HEK293 (cell line): ENCODE measurements at regions not wholly inside any gene's neighbourhood (a gene's known extent, or its start where the extent isn't known, plus 50 kb on each side); places are given as distances from the start of the nearest gene placed in this dataset.
"Not testable (repeated sequence)": the region's sequence is repeated elsewhere in the genome, so short reads cannot be mapped to it uniquely, and the experiment has no call there.

Source experiments
- CTCF ChIA-PET: fragments of 350-600 bp; formaldehyde crosslinking; extraction: SDS; loops from one replicate; lab custom pipeline; 2021; ENCODE audit warnings: antibody characterized with exemption; lab: Yijun Ruan, JAX
- POLR2A ChIA-PET: fragments of 300-600 bp; formaldehyde crosslinking; extraction: SDS; loops from one replicate; lab custom pipeline; 2020; ENCODE audit warnings: antibody characterized with exemption, inconsistent platforms; lab: Yijun Ruan, JAX
- H3K27ac ChIP-seq: fragments of 200-500 bp; sonication (Bioruptor generic); 2 replicates; pipeline ENCODE4 v1.5.1; 2014; ENCODE audit warnings: low read depth, low read length, control low read depth, inconsistent platforms; ENCODE audit errors: extremely low read depth
- H3K36me3 ChIP-seq, 2 experiments: fragments of 200-500 bp in 1 of 2; sonication (Bioruptor generic) in 1 of 2; 1 replicate in 1 of 2; 2 replicates in 1 of 2; pipeline ENCODE4 v1.5.1; 2014 to 2017; ENCODE audit warnings: inconsistent platforms in 2 of 2, low read length in 2 of 2; ENCODE audit not compliant: control insufficient read depth in 2 of 2, insufficient read depth in 1 of 2
- H3K4me1 ChIP-seq: fragments of 200-500 bp; sonication (Bioruptor generic); 2 replicates; pipeline ENCODE4 v1.5.1; 2014; ENCODE audit warnings: mild to moderate bottlenecking, low read length, inconsistent platforms; ENCODE audit not compliant: control insufficient read depth, insufficient read depth
- H3K4me3 ChIP-seq: 2 replicates; pipeline ENCODE4 v1.5.1; 2011; ENCODE audit warnings: low read depth, mild to moderate bottlenecking, control low read depth, low read length, moderate library complexity
- H3K9me3 ChIP-seq: fragments of 200-500 bp; sonication (Bioruptor generic); 2 replicates; pipeline ENCODE4 v1.5.1; 2014; ENCODE audit warnings: low read depth, low read length, inconsistent platforms; ENCODE audit not compliant: control insufficient read depth, insufficient read depth

DNA sequence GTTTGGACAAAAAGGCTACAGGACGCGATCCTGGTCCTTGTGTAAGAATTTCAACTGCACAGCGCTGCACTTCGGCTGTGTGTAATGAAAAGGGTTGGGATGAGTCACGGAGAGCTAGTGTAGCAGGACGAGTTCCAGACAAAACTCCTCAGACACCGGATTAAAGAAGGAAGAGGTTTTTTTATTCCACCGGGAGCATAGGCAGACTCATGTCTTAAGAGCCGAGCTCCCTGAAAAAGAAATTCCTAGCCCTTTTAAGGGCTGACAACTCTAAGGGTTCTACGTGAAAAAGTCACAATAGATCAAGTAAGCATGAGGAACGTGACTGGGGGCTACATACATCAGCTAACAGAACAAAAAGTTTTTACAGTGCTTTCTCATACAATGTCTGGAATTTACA, 54.8 kb upstream of the FAM90A1 start:
- H3K4me1 ChIP-seq, H3K9me3 ChIP-seq, H3K27ac ChIP-seq, POLR2A ChIA-PET, H3K36me3 ChIP-seq, H3K4me3 ChIP-seq: not testable (repeated sequence)
- CTCF ChIA-PET: interaction anchor here (1.1 kb wide), 1 partner anchor 173 kb away, joined by 3 read pairs; no protein-coding TSS in a partner anchor

DNA sequence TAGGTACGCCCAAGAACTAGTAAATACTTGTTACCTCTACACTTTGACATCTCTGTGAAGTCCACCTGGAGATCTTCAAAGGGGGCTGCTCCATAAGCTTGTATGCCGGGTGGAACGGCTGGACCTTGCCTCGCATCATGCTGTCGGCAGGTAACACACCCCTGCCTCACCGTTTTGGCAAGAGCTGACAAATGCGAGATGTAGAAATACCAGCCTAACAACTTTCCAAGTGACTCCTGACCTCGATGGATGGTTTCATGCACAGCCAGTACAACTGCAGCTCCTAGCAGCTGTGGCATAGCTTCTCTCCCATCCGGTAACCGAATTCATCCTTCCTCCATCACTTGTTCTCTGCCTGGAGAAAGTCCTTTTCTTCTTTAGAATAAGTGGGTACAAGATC, 58.3 kb upstream of the FAM90A1 start:
- H3K4me3 ChIP-seq, H3K9me3 ChIP-seq, H3K36me3 ChIP-seq, H3K27ac ChIP-seq, POLR2A ChIA-PET, H3K4me1 ChIP-seq: not testable (repeated sequence)
- CTCF ChIA-PET: interaction anchor here (0.6 kb wide), 1 partner anchor 375 kb away, joined by 3 read pairs; no protein-coding TSS in a partner anchor

DNA sequence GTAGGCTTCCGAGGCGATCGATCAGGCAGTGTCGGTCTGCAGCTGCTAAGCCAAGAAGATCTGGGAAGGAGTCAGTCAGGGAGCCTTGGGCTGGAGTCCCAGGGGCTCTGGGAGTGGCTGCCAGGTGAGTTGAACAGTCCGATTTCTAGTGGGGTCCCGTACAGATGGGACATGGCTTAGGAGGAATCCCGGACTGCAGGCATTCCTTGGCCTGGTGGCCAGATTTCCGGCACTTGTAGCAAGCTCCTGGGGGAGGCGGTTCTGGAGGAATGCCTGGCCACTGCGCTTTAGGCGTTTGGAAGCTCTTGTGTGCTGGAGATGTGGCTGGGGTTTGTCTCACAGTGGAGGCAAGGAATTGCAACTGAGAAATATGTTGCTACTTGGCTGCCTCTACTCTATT, 64.3 kb upstream of the FAM90A1 start:
- H3K36me3 ChIP-seq, POLR2A ChIA-PET, H3K27ac ChIP-seq, H3K4me3 ChIP-seq, CTCF ChIA-PET, H3K4me1 ChIP-seq, H3K9me3 ChIP-seq: not testable (repeated sequence)

DNA sequence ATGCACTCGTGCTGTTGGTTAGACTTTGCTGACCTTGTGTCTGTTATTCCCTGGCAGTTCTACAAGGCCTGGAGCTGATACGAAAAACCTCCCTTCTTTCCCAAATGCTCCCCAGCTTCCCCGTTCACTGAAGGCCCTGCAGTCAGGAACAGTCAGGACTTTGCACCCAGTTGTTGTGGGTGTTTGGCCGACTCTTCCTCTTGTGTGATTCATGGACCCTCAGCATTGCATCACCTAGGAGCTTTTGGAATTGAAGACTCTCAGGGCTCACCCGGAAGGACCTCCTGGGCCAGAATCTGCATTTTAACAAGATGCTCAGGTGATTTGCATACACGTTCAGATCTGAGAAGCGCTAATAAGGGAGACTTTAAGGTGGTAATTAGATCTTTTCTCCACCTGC, 67.2 kb upstream of the FAM90A1 start:
- H3K4me3 ChIP-seq, H3K27ac ChIP-seq, H3K4me1 ChIP-seq, H3K9me3 ChIP-seq, POLR2A ChIA-PET, H3K36me3 ChIP-seq: not testable (repeated sequence)
- CTCF ChIA-PET: interaction anchor here (0.6 kb wide), 1 partner anchor 186 kb away, joined by 3 read pairs; no protein-coding TSS in a partner anchor

DNA sequence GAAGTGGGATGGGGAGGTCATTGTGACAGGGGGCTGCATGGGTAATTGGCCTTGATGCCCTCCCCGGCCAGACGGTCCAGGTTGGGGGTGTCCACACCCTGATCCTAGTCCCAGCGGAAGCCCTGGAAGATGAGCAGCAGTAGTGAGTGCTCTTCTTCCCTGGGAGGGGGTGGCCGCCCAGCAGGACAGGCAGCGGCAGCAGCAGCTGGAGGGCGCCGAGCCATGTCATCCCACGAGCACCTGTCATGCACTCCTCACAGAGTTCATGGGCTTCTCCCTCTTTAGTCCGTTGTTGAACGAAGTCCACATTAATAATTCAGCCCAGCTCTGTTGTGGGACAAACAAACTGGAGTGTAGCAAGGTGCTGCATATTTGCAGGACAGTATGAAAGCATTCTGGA, 81.2 kb upstream of the FAM90A1 start:
- H3K4me1 ChIP-seq, POLR2A ChIA-PET, CTCF ChIA-PET, H3K36me3 ChIP-seq, H3K9me3 ChIP-seq, H3K4me3 ChIP-seq, H3K27ac ChIP-seq: not testable (repeated sequence)

DNA sequence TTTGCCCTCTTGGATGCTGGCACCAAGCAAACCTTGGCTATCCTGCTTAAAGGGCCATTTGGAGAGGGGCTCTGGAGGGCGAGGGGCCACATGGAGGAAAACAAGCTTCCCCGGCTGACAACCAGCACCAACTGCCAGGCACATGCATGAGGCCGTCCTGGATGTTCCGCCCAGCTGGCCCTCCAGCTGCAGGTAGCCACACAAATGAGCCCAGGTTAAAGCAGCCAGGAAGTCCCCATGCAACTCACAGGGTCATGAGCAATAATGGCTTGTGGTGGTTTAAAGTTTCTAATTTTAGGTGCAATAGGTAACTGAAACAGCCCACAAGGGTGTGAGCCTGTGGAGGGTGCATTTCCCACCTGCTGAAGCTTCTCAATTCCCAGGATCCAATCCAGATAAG, 88.6 kb upstream of the FAM90A1 start:
- H3K4me1 ChIP-seq, H3K27ac ChIP-seq, H3K4me3 ChIP-seq, H3K9me3 ChIP-seq, CTCF ChIA-PET, POLR2A ChIA-PET, H3K36me3 ChIP-seq: not testable (repeated sequence)

DNA sequence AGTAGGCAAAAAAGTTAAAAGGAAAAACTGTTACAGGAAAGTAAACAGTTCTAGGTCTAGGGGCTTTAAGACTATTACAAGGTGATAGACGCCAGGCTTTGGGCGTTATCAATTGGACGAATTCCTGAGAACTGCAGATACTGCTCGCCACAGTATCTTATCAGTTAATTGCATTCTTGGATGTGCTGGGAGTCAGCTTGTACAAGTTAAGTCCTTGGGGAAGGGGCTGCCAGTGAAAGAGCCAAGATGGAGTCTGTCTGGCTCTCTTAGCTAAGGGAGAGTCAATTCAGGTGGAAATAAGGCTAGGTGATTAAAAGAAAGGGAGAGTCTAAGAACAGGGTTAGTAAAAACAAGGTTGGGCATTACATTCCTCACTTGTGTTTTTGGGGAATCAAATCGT, 90.3 kb upstream of the FAM90A1 start:
- H3K36me3 ChIP-seq, CTCF ChIA-PET, POLR2A ChIA-PET, H3K27ac ChIP-seq, H3K4me1 ChIP-seq, H3K4me3 ChIP-seq, H3K9me3 ChIP-seq: not testable (repeated sequence)

DNA sequence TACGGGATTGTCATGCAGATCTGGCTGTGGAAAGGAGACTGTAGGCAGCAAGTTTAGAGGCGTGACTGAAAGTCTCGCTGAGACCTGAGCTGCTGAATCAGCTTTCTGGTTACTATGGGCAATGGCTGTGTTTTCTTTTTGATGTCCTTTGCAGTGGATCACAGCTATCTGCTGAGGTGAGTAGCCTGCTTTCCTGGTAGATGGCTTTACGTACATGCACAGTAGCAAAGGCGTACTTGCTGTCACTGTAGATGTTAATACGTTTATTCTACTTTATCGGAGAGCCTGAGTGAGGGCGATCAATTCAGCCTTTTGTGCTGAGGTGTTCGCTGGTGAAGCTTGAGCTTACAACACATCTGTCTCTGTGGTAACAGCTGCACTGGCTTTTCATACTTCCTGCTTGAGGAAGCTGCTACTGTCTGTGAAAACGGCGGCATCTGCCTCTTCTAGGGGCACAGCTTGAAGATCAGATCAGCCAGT, 92.9 kb upstream of the FAM90A1 start:
- CTCF ChIA-PET, H3K4me3 ChIP-seq, H3K27ac ChIP-seq, POLR2A ChIA-PET, H3K4me1 ChIP-seq, H3K9me3 ChIP-seq, H3K36me3 ChIP-seq: not testable (repeated sequence)

DNA sequence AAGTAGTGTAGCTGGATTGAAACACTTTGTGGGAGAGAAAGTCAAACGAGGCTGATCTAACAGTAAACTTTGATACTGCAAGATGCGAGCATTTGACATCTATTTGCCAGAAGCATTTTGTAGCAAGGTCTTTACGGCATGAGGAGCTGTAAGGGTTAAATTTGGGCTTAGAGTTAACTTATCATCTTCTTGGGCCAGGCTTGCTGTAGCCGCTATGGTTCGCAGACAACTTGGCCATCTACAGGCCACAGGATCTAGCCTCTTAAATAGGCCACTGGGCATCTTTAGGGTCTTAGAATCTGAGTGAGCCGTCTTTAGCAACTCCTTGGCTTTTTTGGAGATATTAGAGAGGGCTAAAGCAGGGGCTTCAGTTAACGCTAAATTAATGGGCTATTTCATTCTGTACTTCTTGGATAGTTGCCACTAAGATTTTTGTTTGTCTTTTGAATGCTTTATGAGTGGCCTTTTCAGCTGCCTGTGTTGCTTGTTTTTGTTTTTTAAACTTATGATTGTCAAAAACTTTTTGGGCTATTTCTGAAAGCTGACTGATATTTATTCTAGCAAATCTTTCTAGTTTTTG, 93.5 kb upstream of the FAM90A1 start:
- H3K4me1 ChIP-seq, H3K4me3 ChIP-seq, H3K27ac ChIP-seq, H3K9me3 ChIP-seq, POLR2A ChIA-PET, CTCF ChIA-PET, H3K36me3 ChIP-seq: not testable (repeated sequence)

DNA sequence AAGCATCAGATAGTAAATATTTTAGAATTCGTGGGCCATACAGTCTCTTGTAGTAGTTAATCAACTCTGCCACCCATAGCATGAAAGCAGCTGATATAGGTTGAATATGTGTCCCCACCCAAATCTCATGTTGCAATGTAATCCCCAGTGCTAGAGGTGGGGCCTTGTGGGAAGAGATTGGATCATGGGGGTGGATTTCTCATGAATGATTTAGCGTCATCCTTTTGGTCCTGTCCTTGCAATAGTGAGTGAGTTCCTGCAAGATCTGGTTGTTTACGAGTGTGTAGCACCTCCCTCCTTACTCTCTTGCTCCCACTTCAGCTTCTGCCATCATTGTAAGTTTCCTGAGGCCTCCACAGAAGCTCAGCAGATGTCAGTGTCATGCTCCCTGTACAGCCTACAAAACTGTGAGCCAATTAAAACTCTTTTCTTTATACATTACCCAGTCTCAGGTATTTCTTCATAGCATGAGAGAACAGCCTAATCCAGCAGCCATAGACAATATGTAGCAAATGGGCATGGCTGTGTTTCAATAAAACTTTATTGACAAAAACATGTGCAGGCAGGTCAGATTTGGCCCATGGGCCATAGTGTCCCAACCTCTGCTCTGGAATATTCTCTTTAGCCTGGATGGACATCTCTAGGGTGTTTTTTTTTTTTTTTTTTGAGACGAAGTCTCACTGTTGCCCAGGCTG, 97.9 kb upstream of the FAM90A1 start:
- H3K36me3 ChIP-seq, H3K4me1 ChIP-seq, H3K9me3 ChIP-seq, H3K27ac ChIP-seq, POLR2A ChIA-PET, CTCF ChIA-PET, H3K4me3 ChIP-seq: not testable (repeated sequence)

DNA sequence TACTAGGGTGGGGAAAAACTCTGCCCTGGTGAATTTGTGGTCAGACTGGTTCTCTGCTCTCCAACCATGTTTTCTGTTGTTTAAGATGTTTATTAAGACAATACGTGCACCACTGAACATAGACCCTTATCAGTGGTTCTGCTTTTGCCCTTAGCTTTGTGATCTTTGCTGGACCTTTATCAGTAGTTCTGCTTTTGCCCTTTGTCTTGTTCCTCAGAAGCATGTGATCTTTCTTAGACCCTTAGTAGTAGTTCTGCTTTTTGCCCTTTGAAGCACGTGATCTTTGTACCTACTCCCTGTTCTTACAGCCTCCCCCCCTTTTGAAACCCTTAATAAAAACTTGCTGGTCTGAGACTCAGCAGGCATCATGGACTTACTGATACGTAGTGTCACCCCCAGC, 101.4 kb upstream of the FAM90A1 start:
- CTCF ChIA-PET, POLR2A ChIA-PET, H3K27ac ChIP-seq, H3K4me1 ChIP-seq, H3K36me3 ChIP-seq, H3K4me3 ChIP-seq, H3K9me3 ChIP-seq: not testable (repeated sequence)
